CD4-positive, alpha-beta T cell treated with Interferon alpha-2 for 1 hour (primary cell): ENCODE measurements at regions not wholly inside any gene's neighbourhood (a gene's known extent, or its start where the extent isn't known, plus 50 kb on each side); places are given as distances from the start of the nearest gene placed in this dataset.
"Not testable (repeated sequence)": the region's sequence is repeated elsewhere in the genome, so short reads cannot be mapped to it uniquely, and the experiment has no call there.

Experiments
- DNase-seq, 2 donors: peaks; one replicate each; pipeline ENCODE4 v3.0.0-alpha.2; 2020 to 2022

GRCh38 chr6:12628327-12628726 is 88.2 kb upstream of the PHACTR1 start:
- no peak for DNase-seq

GRCh38 chr6:12633746-12634145 is 82.8 kb upstream of the PHACTR1 start:
- DNase-seq = not testable (repeated sequence)

GRCh38 chr6:12635375-12635774 is 81.2 kb upstream of the PHACTR1 start:
- no peak for DNase-seq

GRCh38 chr6:12635813-12636212 is 80.8 kb upstream of the PHACTR1 start:
- DNase-seq = no peak

- DNase-seq = no peak
Observed at GRCh38 chr6:12636336-12636735, 80.2 kb upstream of the PHACTR1 start.

GRCh38 chr6:12637960-12638641 is 78.5 kb upstream of the PHACTR1 start:
- DNase-seq = peak; percentile 23 to 45

GRCh38 chr6:12640438-12640837 is 76.1 kb upstream of the PHACTR1 start:
- no peak for DNase-seq

- not testable (repeated sequence) for DNase-seq
Observed at GRCh38 chr6:12641785-12642184, 74.8 kb upstream of the PHACTR1 start.

GRCh38 chr6:12645941-12646340 is 70.6 kb upstream of the PHACTR1 start:
- DNase-seq = no peak

- DNase-seq = no peak
Observed at GRCh38 chr6:12648171-12648570, 68.4 kb upstream of the PHACTR1 start.

GRCh38 chr6:12649325-12649724 is 67.2 kb upstream of the PHACTR1 start:
- DNase-seq = no peak

- DNase-seq = no peak
Observed at GRCh38 chr6:12653486-12653885, 63.1 kb upstream of the PHACTR1 start.

- DNase-seq = no peak
Observed at GRCh38 chr6:12654107-12654506, 62.5 kb upstream of the PHACTR1 start.

- DNase-seq = no peak
Observed at GRCh38 chr6:12654514-12654913, 62.1 kb upstream of the PHACTR1 start.

- DNase-seq = no peak
Observed at GRCh38 chr6:12656906-12657305, 59.7 kb upstream of the PHACTR1 start.

- no peak for DNase-seq
Observed at GRCh38 chr6:12657884-12658283, 58.7 kb upstream of the PHACTR1 start.

- no peak for DNase-seq
Observed at GRCh38 chr6:12661432-12662089, 55.0 kb upstream of the PHACTR1 start.
